C4-2B (cell line): ENCODE measurements at regions not wholly inside any gene's neighbourhood (a gene's known extent, or its start where the extent isn't known, plus 50 kb on each side); places are given as distances from the start of the nearest gene placed in this dataset.

Experiments used
- H3K27ac ChIP-seq: fragments of 450-650 bp; 2 replicates; pipeline ENCODE4 v1.5.1; 2017
- CTCF ChIP-seq: fragments of 450-650 bp; conservative IDR thresholded peaks from 2 replicates; pipeline ENCODE4 v1.5.1; 2017; ENCODE audit warnings: mild to moderate bottlenecking
- ZFX ChIP-seq: fragments of 450-650 bp; IDR thresholded peaks from 2 replicates; pipeline ENCODE4 v1.6.1; 2017

GRCh38 chr16:26680671-26681070 lies 386.1 kb upstream of the C16orf82 start:
- TF ChIP-seq CTCF (no peak), ZFX (no peak)
- no peak overlapping the region for H3K27ac ChIP-seq

DNA sequence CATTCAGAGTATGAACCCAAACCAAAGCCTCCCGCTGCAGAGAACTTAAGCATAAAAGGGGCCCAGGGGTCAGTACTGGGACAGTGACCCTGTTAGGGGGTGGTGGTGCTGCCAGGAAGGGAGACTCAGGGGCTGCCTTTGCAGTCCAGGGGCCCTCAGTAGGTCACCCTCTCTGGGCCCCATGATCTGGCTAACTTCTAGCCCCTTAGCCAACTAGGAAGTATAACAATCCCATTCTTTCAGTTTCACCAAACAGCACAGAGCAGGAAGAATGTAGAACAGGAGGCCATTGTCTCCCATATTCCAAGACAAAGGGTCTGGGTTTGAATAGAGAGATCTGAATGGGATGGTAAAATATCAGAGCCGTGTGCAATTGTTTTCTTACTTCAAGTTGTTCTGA lies 378.6 kb upstream of the C16orf82 start:
- no peak overlapping the region for H3K27ac ChIP-seq
- TF ChIP-seq ZFX (no peak), CTCF (no peak)

- TF ChIP-seq ZFX, result no peak
- no peak for TF ChIP-seq CTCF
- no peak overlapping the region for H3K27ac ChIP-seq
Measured at GRCh38 chr16:26688699-26689098, 378.0 kb upstream of the C16orf82 start.

- TF ChIP-seq CTCF, result no peak
- TF ChIP-seq ZFX, result no peak
- no peak overlapping the region for H3K27ac ChIP-seq
Measured at GRCh38 chr16:26692658-26693057, 374.1 kb upstream of the C16orf82 start.

DNA sequence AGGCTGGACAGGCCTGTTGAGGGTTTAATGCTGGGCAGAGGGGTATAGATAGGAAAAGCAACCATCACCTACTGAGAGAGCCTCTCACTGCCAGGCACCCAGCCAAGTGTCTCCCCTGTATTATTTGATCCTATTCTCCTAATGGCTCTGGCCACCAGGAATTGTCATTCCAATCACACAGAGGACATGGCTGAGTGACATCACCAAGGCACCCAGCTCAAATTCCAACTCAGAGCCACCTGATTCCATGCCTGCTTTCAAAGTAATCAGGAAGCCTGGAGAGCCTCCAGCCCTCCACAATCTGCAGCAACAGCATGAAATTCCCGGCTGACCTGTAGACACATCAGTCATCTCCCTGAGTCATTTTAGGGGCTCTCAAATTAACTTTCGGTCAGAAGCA lies 368.9 kb upstream of the C16orf82 start:
- TF ChIP-seq CTCF, result no peak
- TF ChIP-seq ZFX, result no peak

GRCh38 chr16:26700250-26700649 lies 366.5 kb upstream of the C16orf82 start:
- H3K27ac ChIP-seq, result no peak overlapping the region
- TF ChIP-seq CTCF (no peak), ZFX (no peak)

More for the DNA sequence above, 368.9 kb upstream of the C16orf82 start:
- no peak overlapping the region for H3K27ac ChIP-seq

GRCh38 chr16:26701243-26701886 lies 365.4 kb upstream of the C16orf82 start:
- H3K27ac ChIP-seq, result no peak overlapping the region
- TF ChIP-seq ZFX (no peak), CTCF (no peak)
